ENCODE measurements at regions not wholly inside any gene's neighbourhood (a gene's known extent, or its start where the extent isn't known, plus 50 kb on each side); places are given as distances from the start of the nearest gene placed in this dataset.

- no peak for TF ChIP-seq CTCF (IDR thresholded peaks at IDR 0.05)
Measured at GRCh38 chr5:58365791-58366190, 94.1 kb downstream of the PLK2 start.

GRCh38 chr5:58363461-58364249 lies 96.2 kb downstream of the PLK2 start:
- no peak for TF ChIP-seq CTCF (IDR thresholded peaks at IDR 0.05)

GRCh38 chr5:58362135-58362534 lies 97.8 kb downstream of the PLK2 start:
- TF ChIP-seq CTCF (IDR thresholded peaks at IDR 0.05): no peak

GRCh38 chr5:58360794-58361193 lies 99.1 kb downstream of the PLK2 start:
- TF ChIP-seq CTCF (IDR thresholded peaks at IDR 0.05): no peak

GRCh38 chr5:58359981-58360380 lies 99.9 kb downstream of the PLK2 start:
- TF ChIP-seq CTCF (IDR thresholded peaks at IDR 0.05): no peak

- no peak for TF ChIP-seq CTCF (IDR thresholded peaks at IDR 0.05)
Measured at GRCh38 chr5:58358501-58359178, 101.2 kb downstream of the PLK2 start.

- TF ChIP-seq CTCF (IDR thresholded peaks at IDR 0.05): no peak
Measured at GRCh38 chr5:58357799-58358500, 101.9 kb downstream of the PLK2 start.
